ENCODE measurements at regions not wholly inside any gene's neighbourhood (a gene's known extent, or its start where the extent isn't known, plus 50 kb on each side); places are given as distances from the start of the nearest gene placed in this dataset.
A peak's percentile ranks its signal among the peaks of the same experiment; 100 is the strongest.
"Not testable (repeated sequence)": the region's sequence is repeated elsewhere in the genome, so short reads cannot be mapped to it uniquely, and the experiment has no call there.

DNA sequence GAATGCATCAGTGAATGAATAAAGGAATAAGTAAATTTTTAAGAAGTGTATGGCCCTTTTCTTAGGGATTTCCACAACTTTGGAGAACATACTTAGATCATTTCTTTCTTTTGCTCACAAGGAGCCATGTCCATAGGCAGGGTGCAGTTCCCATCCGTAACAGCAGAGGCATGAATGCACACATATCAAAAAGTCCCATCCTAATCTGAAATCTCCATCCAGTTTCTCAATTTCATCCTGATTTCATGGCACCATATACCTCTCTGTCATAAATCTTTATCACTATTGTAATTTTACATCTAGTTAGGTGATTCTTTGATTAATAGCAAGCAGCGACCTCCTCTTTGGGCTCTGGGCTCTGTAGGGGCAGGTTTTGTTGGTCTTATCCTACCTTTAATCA is 359.2 kb downstream of the RRAGC start:
- Histone ChIP-seq H3K79me2 (ENCODE audit: low read depth) (no peaks in the 10 kb centered on the region), H3K4me3 (no peak overlapping the region), H3K27ac (no peak overlapping the region), H3K36me3 (ENCODE audit: low read depth) (no peaks in the 10 kb centered on the region), H3K9me3 (ENCODE audit: insufficient read depth, low read depth) (no peaks in the 10 kb centered on the region), H3K4me1 (replicated peaks; ENCODE audit: insufficient read depth) (no peaks in the 10 kb centered on the region), H3K9me2 (ENCODE audit: insufficient read depth) (no peaks in the 10 kb centered on the region), H3F3A (ENCODE audit: insufficient read depth, low read depth) (no peaks in the 10 kb centered on the region), H4K20me1 (ENCODE audit: insufficient read depth) (no peaks in the 10 kb centered on the region), H2AFZ (no peak overlapping the region), H3K27me3 (ENCODE audit: insufficient read depth, low read depth) (peaks cover 67% of the 10 kb centered on the region), H3K4me2 (no peak overlapping the region)
- no TSS peak for BruUV-seq (replicated peaks)
- POLR2A ChIA-PET (ENCODE audit: unreplicated experiment): no interaction called here
- no peak for DNase-seq
- intact Hi-C loops (cut with micrococcal nuclease; ENCODE audit: unreplicated experiment): no loop called here
- TF ChIP-seq EZH2 (IDR thresholded peaks at IDR 0.05; ENCODE audit: low read depth): no peak
- TF ChIP-seq, protein P1, sequence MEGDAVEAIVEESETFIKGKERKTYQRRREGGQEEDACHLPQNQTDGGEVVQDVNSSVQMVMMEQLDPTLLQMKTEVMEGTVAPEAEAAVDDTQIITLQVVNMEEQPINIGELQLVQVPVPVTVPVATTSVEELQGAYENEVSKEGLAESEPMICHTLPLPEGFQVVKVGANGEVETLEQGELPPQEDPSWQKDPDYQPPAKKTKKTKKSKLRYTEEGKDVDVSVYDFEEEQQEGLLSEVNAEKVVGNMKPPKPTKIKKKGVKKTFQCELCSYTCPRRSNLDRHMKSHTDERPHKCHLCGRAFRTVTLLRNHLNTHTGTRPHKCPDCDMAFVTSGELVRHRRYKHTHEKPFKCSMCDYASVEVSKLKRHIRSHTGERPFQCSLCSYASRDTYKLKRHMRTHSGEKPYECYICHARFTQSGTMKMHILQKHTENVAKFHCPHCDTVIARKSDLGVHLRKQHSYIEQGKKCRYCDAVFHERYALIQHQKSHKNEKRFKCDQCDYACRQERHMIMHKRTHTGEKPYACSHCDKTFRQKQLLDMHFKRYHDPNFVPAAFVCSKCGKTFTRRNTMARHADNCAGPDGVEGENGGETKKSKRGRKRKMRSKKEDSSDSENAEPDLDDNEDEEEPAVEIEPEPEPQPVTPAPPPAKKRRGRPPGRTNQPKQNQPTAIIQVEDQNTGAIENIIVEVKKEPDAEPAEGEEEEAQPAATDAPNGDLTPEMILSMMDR (conservative IDR thresholded peaks at IDR 0.05): peak; percentile 42; the same call in 1 of the 2 replicates
- CTCF ChIA-PET: no interaction called here

DNA sequence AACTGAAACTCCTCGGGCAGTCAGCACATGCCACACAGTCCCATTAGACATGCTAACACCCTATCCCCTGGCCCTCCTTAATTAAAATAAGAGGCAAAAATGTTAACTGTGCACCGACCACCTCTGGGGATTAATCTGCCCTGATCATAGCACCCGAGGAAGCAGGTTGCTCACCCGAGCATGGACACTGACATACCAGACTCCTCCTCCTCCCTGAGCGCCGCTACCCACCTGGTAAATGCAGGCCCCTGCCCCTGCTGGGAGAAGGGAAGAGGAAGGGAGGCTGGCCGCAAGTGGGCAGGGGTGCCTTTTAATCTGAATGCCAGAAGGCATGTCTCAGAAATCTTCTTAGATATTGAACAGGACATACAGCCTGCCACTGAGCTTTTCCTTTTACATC is 360.9 kb downstream of the RRAGC start:
- no peaks in the 10 kb centered on the region for H3K36me3 ChIP-seq (ENCODE audit: low read depth)
- H2AFZ ChIP-seq: no peak overlapping the region
- H3K4me1 ChIP-seq (replicated peaks; ENCODE audit: insufficient read depth): no peaks in the 10 kb centered on the region
- no peak overlapping the region for H3K27ac ChIP-seq
- ChIA-PET POLR2A (ENCODE audit: unreplicated experiment) (interaction anchor here (0.6 kb wide), 1 partner anchor 339 kb away, joined by 3 read pairs; no protein-coding TSS in a partner anchor), CTCF (no interaction called here)
- no peaks in the 10 kb centered on the region for H3K9me3 ChIP-seq (ENCODE audit: insufficient read depth, low read depth)
- H4K20me1 ChIP-seq (ENCODE audit: insufficient read depth): no peaks in the 10 kb centered on the region
- H3K79me2 ChIP-seq (ENCODE audit: low read depth): no peaks in the 10 kb centered on the region
- H3F3A ChIP-seq (ENCODE audit: insufficient read depth, low read depth): no peaks in the 10 kb centered on the region
- intact Hi-C loops (cut with micrococcal nuclease; ENCODE audit: unreplicated experiment): no loop called here
- TF ChIP-seq, protein P1 (conservative IDR thresholded peaks at IDR 0.05): no peak
- TF ChIP-seq EZH2 (IDR thresholded peaks at IDR 0.05; ENCODE audit: low read depth): no peak
- no peaks in the 10 kb centered on the region for H3K9me2 ChIP-seq (ENCODE audit: insufficient read depth)
- no TSS peak for BruUV-seq (replicated peaks)
- peaks cover 83% of the 10 kb centered on the region for H3K27me3 ChIP-seq (ENCODE audit: insufficient read depth, low read depth)
- DNase-seq: no peak
- no peak overlapping the region for H3K4me3 ChIP-seq
- no peak overlapping the region for H3K4me2 ChIP-seq

DNA sequence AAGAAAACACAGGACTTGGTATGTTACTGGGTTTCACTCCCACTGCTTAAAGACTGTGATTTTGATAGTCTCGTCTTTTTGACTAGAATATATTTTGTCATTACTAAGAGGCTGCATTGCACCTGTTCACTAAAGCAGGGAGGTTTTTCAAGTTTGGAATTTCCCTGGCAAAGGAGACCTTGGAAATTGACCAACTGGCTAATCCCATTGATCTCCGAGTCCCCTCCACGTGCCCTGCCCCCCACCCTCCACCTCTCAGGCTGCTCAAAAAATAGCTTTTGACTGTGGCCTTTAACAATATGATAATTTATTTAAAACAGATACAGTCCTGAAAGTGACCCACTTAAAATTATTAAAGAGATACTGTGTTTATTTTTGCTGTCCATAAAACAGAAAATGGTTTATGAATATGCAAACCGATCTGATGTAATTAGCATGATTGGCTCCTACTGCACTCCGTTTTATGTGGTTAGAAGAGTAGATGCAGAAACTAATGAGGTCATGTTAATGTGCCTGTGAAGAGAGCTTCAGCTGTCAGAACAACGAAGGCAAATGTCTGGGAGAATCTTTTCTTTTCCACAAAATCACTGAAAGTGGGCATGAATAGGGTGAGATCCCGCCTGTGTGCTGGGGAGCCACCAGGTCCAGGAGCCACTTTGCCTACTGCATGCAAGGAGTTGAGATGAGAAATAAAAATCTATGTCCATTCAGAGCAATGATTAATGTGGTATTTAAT is 361.5 kb downstream of the RRAGC start:
- no peak overlapping the region for H3K4me3 ChIP-seq
- ChIA-PET CTCF (no interaction called here), POLR2A (ENCODE audit: unreplicated experiment) (interaction anchor here (0.6 kb wide), 1 partner anchor 339 kb away, joined by 3 read pairs; no protein-coding TSS in a partner anchor)
- no peaks in the 10 kb centered on the region for H3K9me3 ChIP-seq (ENCODE audit: insufficient read depth, low read depth)
- no peaks in the 10 kb centered on the region for H3K36me3 ChIP-seq (ENCODE audit: low read depth)
- no TSS peak for BruUV-seq (replicated peaks)
- H3K4me2 ChIP-seq: no peak overlapping the region
- TF ChIP-seq, protein P1 (conservative IDR thresholded peaks at IDR 0.05): no peak
- no peak for TF ChIP-seq EZH2 (IDR thresholded peaks at IDR 0.05; ENCODE audit: low read depth)
- H3K9me2 ChIP-seq (ENCODE audit: insufficient read depth): no peaks in the 10 kb centered on the region
- no peaks in the 10 kb centered on the region for H3K4me1 ChIP-seq (replicated peaks; ENCODE audit: insufficient read depth)
- peaks cover 85% of the 10 kb centered on the region for H3K27me3 ChIP-seq (ENCODE audit: insufficient read depth, low read depth)
- no peaks in the 10 kb centered on the region for H4K20me1 ChIP-seq (ENCODE audit: insufficient read depth)
- intact Hi-C loops (cut with micrococcal nuclease; ENCODE audit: unreplicated experiment): no loop called here
- no peaks in the 10 kb centered on the region for H3K79me2 ChIP-seq (ENCODE audit: low read depth)
- DNase-seq: peak in 1 of 2 experiments; percentile 19
- no peaks in the 10 kb centered on the region for H3F3A ChIP-seq (ENCODE audit: insufficient read depth, low read depth)
- H3K27ac ChIP-seq: no peak overlapping the region
- no peak overlapping the region for H2AFZ ChIP-seq

DNA sequence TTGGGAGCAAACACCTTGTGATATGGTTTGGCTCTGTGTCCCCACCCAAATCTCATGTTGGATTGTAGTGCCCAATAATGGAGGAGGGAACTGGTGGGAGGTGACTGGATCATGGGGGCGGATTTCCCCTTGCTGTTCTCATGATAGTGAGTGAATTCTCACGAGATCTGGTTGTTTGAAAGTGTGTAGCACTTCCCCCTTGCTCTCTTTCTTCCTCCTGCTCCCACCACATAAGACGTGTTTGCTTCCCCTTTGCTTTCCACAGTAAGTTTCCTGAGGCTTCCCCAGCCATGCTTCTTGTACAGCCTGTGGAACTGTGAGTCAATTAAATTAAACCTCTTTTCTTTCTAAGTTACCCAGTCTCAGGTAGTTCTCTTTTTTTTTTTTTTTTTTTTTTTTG is 366.3 kb downstream of the RRAGC start:
- DNase-seq; H3F3A ChIP-seq (ENCODE audit: insufficient read depth, low read depth); H3K79me2 ChIP-seq (ENCODE audit: low read depth); H3K9me3 ChIP-seq (ENCODE audit: insufficient read depth, low read depth); H3K4me1 ChIP-seq (replicated peaks; ENCODE audit: insufficient read depth); intact Hi-C loops (cut with micrococcal nuclease; ENCODE audit: unreplicated experiment); H3K27ac ChIP-seq; H3K4me2 ChIP-seq; H3K36me3 ChIP-seq (ENCODE audit: low read depth); CTCF ChIA-PET; H2AFZ ChIP-seq; BruUV-seq (replicated peaks); H3K4me3 ChIP-seq; H4K20me1 ChIP-seq (ENCODE audit: insufficient read depth); H3K9me2 ChIP-seq (ENCODE audit: insufficient read depth); POLR2A ChIA-PET (ENCODE audit: unreplicated experiment): not testable (repeated sequence)
- peaks cover 74% of the 10 kb centered on the region for H3K27me3 ChIP-seq (ENCODE audit: insufficient read depth, low read depth)

All from PC-9 (cell line).